ENCODE measurements at regions not wholly inside any gene's neighbourhood (a gene's known extent, or its start where the extent isn't known, plus 50 kb on each side); places are given as distances from the start of the nearest gene placed in this dataset.

DNA sequence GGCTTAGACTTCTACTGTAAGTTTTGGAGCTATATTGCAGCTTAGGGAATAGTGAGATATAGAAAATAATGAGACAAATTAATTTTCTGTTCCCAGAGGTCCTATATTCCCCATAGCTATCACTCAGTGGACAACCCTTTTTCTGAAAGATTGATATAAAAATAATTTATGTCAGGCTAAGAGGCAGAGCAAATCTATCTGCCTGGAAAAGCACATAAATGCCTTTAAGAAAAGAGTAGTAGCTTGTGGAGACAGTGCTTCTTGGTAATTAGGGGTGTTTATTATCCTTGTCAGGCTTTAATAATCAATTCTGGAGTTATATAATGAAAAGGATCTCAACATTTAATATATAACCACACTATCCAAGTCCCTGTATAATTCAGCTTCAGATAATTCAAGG lies 1162.8 kb upstream of the PCDH20 start:
- DNase-seq (ENCODE audit: low read depth, low spot score) (no peak), ATAC-seq (no peak), FAIRE-seq (no peak)
- Histone ChIP-seq H3K4me2 (ENCODE audit: control insufficient read depth, insufficient read depth) (no peak overlapping the region), H3K4me1 (ENCODE audit: control insufficient read depth, insufficient read depth, low read length) (no peaks in the 10 kb centered on the region), H3K27ac (ENCODE audit: control insufficient read depth, insufficient read depth) (no peak overlapping the region), H4K20me1 (ENCODE audit: control insufficient read depth, insufficient read depth) (no peaks in the 10 kb centered on the region), H3K36me3 (ENCODE audit: control insufficient read depth in 2 of 2, insufficient read depth in 2 of 2, low read length in 1 of 2) (no peaks in the 10 kb centered on the region), H3K9me3 (replicated peaks; ENCODE audit: control insufficient read depth, insufficient read depth, low read length) (no peaks in the 10 kb centered on the region), H3K79me2 (ENCODE audit: control insufficient read depth, insufficient read depth, low read length) (no peaks in the 10 kb centered on the region), H3K4me3 (no peak overlapping the region), H2AFZ (ENCODE audit: control insufficient read depth, low read depth, low read length) (no peak overlapping the region), H3K9ac (ENCODE audit: control insufficient read depth, insufficient read depth, low read length) (no peak overlapping the region), H3K27me3 (replicated peaks in 1 of 2; ENCODE audit: control insufficient read depth in 2 of 2, insufficient read depth in 2 of 2, low read length in 1 of 2) (no peaks in the 10 kb centered on the region)
- SMC1A ChIA-PET (ENCODE audit: uncharacterized antibody, unreplicated experiment) = interaction anchor here (0.9 to 1.1 kb wide), 2 partner anchors 33 to 67 kb away, joined by 3 read pairs; no protein-coding TSS in a partner anchor
- TF ChIP-seq DPF2 (IDR thresholded peaks at IDR 0.05) (no peak), FOXK2 (IDR thresholded peaks at IDR 0.05) (no peak), TAF1 (IDR thresholded peaks at IDR 0.05; ENCODE audit: borderline replicate concordance, low read depth, low read length) (no peak), TCF7 (IDR thresholded peaks at IDR 0.05; ENCODE audit: borderline replicate concordance) (no peak), MEF2B (IDR thresholded peaks at IDR 0.05; ENCODE audit: partially characterized antibody, poor library complexity, severe bottlenecking) (no peak), TARDBP (IDR thresholded peaks at IDR 0.05; ENCODE audit: borderline replicate concordance) (no peak), SMARCA5 (IDR thresholded peaks at IDR 0.05) (no peak), NFYA (IDR thresholded peaks at IDR 0.05; ENCODE audit: borderline replicate concordance, low read depth, low read length) (no peak)
- TF ChIP-seq, protein P1, sequence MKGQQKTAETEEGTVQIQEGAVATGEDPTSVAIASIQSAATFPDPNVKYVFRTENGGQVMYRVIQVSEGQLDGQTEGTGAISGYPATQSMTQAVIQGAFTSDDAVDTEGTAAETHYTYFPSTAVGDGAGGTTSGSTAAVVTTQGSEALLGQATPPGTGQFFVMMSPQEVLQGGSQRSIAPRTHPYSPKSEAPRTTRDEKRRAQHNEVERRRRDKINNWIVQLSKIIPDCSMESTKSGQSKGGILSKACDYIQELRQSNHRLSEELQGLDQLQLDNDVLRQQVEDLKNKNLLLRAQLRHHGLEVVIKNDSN (IDR thresholded peaks at IDR 0.05; ENCODE audit: borderline replicate concordance, extremely low read length, insufficient read depth, low read depth, low read length) = no peak
- TF ChIP-seq, protein P2, sequence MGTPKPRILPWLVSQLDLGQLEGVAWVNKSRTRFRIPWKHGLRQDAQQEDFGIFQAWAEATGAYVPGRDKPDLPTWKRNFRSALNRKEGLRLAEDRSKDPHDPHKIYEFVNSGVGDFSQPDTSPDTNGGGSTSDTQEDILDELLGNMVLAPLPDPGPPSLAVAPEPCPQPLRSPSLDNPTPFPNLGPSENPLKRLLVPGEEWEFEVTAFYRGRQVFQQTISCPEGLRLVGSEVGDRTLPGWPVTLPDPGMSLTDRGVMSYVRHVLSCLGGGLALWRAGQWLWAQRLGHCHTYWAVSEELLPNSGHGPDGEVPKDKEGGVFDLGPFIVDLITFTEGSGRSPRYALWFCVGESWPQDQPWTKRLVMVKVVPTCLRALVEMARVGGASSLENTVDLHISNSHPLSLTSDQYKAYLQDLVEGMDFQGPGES (IDR thresholded peaks at IDR 0.05) = no peak
- TF ChIP-seq, protein P3, sequence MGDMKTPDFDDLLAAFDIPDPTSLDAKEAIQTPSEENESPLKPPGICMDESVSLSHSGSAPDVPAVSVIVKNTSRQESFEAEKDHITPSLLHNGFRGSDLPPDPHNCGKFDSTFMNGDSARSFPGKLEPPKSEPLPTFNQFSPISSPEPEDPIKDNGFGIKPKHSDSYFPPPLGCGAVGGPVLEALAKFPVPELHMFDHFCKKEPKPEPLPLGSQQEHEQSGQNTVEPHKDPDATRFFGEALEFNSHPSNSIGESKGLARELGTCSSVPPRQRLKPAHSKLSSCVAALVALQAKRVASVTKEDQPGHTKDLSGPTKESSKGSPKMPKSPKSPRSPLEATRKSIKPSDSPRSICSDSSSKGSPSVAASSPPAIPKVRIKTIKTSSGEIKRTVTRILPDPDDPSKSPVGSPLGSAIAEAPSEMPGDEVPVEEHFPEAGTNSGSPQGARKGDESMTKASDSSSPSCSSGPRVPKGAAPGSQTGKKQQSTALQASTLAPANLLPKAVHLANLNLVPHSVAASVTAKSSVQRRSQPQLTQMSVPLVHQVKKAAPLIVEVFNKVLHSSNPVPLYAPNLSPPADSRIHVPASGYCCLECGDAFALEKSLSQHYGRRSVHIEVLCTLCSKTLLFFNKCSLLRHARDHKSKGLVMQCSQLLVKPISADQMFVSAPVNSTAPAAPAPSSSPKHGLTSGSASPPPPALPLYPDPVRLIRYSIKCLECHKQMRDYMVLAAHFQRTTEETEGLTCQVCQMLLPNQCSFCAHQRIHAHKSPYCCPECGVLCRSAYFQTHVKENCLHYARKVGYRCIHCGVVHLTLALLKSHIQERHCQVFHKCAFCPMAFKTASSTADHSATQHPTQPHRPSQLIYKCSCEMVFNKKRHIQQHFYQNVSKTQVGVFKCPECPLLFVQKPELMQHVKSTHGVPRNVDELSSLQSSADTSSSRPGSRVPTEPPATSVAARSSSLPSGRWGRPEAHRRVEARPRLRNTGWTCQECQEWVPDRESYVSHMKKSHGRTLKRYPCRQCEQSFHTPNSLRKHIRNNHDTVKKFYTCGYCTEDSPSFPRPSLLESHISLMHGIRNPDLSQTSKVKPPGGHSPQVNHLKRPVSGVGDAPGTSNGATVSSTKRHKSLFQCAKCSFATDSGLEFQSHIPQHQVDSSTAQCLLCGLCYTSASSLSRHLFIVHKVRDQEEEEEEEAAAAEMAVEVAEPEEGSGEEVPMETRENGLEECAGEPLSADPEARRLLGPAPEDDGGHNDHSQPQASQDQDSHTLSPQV (IDR thresholded peaks at IDR 0.05) = no peak
- TF ChIP-seq, protein P4, sequence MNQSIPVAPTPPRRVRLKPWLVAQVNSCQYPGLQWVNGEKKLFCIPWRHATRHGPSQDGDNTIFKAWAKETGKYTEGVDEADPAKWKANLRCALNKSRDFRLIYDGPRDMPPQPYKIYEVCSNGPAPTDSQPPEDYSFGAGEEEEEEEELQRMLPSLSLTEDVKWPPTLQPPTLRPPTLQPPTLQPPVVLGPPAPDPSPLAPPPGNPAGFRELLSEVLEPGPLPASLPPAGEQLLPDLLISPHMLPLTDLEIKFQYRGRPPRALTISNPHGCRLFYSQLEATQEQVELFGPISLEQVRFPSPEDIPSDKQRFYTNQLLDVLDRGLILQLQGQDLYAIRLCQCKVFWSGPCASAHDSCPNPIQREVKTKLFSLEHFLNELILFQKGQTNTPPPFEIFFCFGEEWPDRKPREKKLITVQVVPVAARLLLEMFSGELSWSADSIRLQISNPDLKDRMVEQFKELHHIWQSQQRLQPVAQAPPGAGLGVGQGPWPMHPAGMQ (IDR thresholded peaks at IDR 0.05; ENCODE audit: borderline replicate concordance) = no peak
- TF ChIP-seq, protein P5, sequence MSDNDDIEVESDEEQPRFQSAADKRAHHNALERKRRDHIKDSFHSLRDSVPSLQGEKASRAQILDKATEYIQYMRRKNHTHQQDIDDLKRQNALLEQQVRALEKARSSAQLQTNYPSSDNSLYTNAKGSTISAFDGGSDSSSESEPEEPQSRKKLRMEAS (IDR thresholded peaks at IDR 0.05; ENCODE audit: low read depth, low read length) = no peak
- TF ChIP-seq, protein P6, sequence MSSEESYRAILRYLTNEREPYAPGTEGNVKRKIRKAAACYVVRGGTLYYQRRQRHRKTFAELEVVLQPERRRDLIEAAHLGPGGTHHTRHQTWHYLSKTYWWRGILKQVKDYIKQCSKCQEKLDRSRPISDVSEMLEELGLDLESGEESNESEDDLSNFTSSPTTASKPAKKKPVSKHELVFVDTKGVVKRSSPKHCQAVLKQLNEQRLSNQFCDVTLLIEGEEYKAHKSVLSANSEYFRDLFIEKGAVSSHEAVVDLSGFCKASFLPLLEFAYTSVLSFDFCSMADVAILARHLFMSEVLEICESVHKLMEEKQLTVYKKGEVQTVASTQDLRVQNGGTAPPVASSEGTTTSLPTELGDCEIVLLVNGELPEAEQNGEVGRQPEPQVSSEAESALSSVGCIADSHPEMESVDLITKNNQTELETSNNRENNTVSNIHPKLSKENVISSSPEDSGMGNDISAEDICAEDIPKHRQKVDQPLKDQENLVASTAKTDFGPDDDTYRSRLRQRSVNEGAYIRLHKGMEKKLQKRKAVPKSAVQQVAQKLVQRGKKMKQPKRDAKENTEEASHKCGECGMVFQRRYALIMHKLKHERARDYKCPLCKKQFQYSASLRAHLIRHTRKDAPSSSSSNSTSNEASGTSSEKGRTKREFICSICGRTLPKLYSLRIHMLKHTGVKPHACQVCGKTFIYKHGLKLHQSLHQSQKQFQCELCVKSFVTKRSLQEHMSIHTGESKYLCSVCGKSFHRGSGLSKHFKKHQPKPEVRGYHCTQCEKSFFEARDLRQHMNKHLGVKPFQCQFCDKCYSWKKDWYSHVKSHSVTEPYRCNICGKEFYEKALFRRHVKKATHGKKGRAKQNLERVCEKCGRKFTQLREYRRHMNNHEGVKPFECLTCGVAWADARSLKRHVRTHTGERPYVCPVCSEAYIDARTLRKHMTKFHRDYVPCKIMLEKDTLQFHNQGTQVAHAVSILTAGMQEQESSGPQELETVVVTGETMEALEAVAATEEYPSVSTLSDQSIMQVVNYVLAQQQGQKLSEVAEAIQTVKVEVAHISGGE (CRISPR knock-in tag; IDR thresholded peaks at IDR 0.05) = no peak
- POLR2A ChIA-PET = no interaction called here
- CTCF ChIA-PET = interaction anchor here (1.8 kb wide), 1 partner anchor 66 kb away, joined by 6 read pairs; no protein-coding TSS in a partner anchor
- RAD21 ChIA-PET (ENCODE audit: unreplicated experiment) = no interaction called here
- in situ Hi-C loops (cut with MboI) = no loop called here
- intact Hi-C loops (cut with micrococcal nuclease; ENCODE audit: unreplicated experiment) = no loop called here
- no TSS peak for BruUV-seq (replicated peaks)
